GM10266 (cell line): ENCODE measurements at regions not wholly inside any gene's neighbourhood (a gene's known extent, or its start where the extent isn't known, plus 50 kb on each side); places are given as distances from the start of the nearest gene placed in this dataset.
"Not testable (repeated sequence)": the region's sequence is repeated elsewhere in the genome, so short reads cannot be mapped to it uniquely, and the experiment has no call there.

Experiments used
- DNase-seq: peaks from one replicate; pipeline ENCODE4 v3.0.0; 2012; ENCODE audit errors: extremely low spot score
- TF ChIP-seq, protein P1 (sequence below): IDR thresholded peaks from 2 replicates; pipeline ENCODE4 v1.5.1; 2012; ENCODE audit warnings: mild to moderate bottlenecking, low read depth; ENCODE audit not compliant: control insufficient read depth, insufficient read depth; ENCODE audit errors: missing control alignments

DNA sequence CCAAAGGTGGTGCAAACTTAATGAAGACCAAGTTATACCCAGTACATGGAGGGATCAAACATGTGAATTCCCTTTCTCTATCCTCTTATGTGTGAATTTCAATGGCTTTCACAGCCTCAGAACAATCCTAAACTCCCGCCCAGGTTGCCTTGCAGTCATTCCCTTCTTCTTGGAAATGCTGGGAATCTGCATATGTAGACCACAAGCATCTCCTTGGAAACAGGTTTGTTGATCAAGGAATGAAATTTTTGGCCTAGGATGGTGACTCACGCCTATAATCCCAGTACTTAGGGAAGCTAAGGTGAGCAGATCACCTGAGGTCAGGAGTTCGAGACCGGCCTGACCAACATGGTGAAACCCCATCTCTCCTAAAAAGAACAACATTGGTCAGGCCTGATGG lies 77.8 kb upstream of the ABI1 start:
- TF ChIP-seq, protein P1, sequence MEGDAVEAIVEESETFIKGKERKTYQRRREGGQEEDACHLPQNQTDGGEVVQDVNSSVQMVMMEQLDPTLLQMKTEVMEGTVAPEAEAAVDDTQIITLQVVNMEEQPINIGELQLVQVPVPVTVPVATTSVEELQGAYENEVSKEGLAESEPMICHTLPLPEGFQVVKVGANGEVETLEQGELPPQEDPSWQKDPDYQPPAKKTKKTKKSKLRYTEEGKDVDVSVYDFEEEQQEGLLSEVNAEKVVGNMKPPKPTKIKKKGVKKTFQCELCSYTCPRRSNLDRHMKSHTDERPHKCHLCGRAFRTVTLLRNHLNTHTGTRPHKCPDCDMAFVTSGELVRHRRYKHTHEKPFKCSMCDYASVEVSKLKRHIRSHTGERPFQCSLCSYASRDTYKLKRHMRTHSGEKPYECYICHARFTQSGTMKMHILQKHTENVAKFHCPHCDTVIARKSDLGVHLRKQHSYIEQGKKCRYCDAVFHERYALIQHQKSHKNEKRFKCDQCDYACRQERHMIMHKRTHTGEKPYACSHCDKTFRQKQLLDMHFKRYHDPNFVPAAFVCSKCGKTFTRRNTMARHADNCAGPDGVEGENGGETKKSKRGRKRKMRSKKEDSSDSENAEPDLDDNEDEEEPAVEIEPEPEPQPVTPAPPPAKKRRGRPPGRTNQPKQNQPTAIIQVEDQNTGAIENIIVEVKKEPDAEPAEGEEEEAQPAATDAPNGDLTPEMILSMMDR: no peak
- no peak for DNase-seq

DNA sequence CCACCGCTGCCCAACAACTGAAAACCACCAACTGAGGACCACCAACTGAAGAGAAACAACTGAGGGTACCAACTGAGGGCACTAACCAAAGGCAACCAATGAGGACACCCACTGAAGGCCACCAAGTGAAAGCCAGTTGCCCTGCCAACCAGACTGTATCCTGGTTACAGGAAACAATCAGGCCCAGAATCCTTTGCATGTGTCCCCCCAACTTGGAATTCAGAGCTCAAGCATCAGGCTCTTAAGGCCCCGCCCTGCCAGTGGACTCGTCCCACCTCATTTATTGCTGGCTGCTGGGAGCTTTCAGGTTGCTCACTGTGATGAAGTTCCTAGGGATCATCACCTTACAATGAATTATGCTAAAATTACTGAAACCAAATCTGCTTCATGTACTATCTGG lies 76.6 kb upstream of the ABI1 start:
- TF ChIP-seq, protein P1: no peak
- DNase-seq: no peak

DNA sequence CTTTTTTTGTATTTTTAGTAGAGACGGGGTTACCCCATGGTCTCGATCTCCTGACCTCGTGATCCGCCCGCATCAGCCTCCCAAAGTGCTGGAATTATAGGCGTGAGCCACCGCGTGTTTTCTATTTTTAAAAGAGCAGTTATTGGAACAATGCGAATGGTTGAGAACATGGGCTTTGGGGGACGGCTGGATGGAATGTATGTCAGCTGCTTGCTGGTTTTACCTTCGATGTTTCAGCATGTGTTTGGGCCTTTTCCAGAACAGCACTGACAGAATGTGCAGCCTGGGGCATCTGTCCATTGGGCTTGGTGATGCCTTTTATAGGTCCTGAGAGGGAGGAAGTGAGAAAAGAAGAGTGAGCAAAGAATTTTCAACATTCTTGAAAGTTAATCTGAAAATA lies 73.4 kb upstream of the ABI1 start:
- not testable (repeated sequence) for DNase-seq

DNA sequence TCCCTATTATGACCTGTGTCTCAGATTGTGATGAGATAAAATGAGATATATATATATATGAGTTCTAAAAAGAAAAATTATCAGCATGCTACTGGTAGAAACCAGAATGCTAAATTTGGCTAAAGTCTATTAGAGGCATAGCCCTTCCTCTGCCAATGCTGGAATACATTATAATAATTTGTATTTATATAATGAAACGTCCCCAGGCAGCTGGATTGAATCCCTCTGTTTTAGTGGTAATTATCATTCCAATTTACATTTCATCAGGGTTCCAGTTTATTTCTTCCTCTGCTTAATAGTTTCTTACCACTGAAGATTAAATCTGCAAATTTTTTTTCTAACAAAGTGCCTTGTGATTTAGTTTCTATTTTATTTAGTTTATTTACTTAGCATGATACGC lies 71.8 kb upstream of the ABI1 start:
- TF ChIP-seq, protein P1: no peak
- DNase-seq: no peak

DNA sequence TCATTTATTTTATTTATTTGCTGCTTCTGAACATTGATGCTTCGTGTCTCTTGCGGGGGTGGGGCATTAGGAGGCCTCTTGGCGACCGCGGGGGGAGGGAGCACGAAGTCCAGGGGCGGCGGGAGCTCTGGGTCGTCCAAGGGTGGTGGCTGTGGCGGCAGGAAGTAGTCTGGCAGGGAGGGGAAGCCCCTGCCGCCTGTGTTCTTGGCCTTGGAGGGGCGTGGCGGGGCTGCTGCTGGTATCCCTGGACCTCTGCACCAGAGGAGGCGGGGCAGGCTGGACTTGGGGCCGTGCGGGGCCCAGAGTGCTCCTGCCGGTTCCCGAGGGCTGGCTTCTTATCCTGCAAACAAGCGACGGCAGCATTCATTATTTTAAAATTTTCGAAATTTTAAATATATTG lies 70.5 kb upstream of the ABI1 start:
- TF ChIP-seq, protein P1: no peak
- DNase-seq: peak; percentile 55

DNA sequence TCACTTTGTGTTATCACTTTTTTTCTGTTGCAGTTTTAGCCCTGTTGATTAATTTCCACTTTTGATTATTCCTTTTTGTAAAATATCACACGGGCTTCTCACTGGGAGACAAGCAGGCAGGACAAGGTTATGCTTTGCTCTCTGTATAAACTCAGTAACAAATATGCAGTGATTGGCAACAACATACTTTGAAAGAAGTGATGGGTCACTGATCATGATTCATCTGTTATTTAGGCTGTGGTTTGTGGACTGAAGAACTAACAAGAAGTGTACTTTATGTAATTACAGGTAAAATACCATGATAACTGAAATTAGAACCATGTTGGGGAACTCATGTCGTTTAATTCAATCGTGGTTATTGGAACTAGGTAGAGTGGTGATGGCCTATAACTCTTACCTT lies 62.1 kb upstream of the ABI1 start:
- not testable (repeated sequence) for DNase-seq

DNA sequence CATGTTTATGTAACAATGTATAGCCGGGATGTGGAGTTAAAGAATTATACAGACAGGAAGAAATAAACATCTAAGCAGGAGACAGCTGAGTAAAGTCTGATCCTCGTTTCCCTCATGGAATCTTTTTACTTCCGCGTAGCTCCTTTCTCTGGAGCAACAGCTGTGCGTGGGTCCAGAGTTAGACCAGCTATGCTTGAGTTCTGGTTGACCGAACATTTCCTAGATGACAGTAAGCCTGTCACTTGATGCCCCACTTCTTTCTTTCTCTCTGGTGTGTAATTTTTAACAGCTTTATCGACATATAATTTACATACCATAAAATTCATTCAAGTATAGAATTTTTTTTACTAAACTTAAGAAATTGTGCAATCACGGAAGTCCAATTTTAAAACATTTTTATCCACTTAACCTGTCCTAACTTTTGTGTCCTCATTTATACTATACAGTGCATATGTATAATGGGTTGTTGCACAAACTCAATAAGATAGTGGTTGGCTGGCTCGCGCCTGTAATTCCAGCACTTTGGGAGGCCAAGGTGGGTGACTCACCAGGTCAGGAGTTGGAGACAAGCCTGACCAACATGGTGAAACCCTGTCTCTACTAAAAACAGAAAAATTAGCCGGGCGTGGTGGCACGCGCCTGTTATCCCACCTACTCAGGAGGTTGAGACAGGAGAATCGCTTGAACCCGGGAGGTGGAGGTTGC lies 58.5 kb upstream of the ABI1 start:
- not testable (repeated sequence) for DNase-seq

DNA sequence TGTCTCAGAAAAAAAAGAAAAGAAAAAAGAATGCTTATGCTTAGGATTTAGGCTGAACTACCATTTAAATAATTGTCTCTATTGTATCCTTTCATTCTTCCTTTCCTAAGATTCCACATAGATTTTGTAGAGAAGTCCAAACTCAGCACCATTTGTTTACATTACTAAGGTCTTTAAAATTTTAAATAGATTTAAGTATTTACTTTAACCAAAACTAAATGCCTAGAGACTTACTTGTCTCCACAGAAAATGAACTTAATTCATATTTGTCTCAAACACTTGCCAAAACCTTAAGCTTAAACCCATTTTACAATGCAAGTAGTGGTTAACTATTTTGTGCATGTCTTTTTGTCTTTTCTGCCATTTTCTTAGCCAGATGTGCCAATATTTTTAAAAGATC lies 54.1 kb upstream of the ABI1 start:
- no peak for DNase-seq
- TF ChIP-seq, protein P1: no peak

DNA sequence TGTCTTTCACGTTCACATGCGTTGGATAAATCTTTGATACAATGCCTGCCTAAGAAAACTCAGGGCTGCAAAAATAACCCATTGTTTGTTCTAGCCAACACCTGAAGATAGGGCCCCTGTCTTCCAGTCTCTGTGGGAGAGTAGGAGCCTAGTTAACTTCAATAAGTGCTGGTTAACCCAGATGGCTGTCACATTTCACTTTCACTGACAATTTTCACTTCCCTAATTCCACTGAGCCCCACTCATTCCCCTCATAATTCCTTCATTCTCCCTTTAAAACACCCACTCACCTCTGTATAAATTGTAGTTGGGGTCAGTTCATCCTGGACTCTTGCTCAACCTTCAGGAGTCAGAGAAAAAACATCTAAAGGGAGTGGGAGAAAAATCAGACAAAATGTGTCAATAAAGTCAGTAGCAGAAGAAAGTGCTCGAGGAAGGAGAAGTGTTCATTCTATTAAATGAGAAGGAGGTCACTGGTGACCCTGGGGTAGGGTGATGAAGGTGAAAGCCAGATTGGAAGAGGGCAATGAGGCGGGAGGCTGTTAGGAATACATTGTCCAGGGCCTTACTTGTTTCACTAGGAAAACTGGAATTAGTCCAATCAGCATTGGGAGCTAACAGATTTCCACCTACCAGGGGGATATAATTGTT lies 51.2 kb upstream of the ABI1 start:
- TF ChIP-seq, protein P1: no peak
- peak; percentile 15 for DNase-seq
